CD4-positive, alpha-beta T cell treated with Interleukin-4 for 1 hour (primary cell): ENCODE measurements at regions not wholly inside any gene's neighbourhood (a gene's known extent, or its start where the extent isn't known, plus 50 kb on each side); places are given as distances from the start of the nearest gene placed in this dataset.
"Not testable (repeated sequence)": the region's sequence is repeated elsewhere in the genome, so short reads cannot be mapped to it uniquely, and the experiment has no call there.

Source experiments
- DNase-seq, 2 donors: peaks; one replicate each; pipeline ENCODE4 v3.0.0-alpha.2; 2020 to 2022

- DNase-seq = not testable (repeated sequence)
Observed at GRCh38 chr20:30297878-30298595, 959.4 kb upstream of the DEFB115 start.

GRCh38 chr20:30300220-30300642 lies 957.2 kb upstream of the DEFB115 start:
- not testable (repeated sequence) for DNase-seq

GRCh38 chr20:30302786-30303185 lies 954.7 kb upstream of the DEFB115 start:
- DNase-seq = not testable (repeated sequence)

- DNase-seq = not testable (repeated sequence)
Observed at GRCh38 chr20:30309938-30310337, 947.5 kb upstream of the DEFB115 start.

- not testable (repeated sequence) for DNase-seq
Observed at GRCh38 chr20:30310385-30310784, 947.1 kb upstream of the DEFB115 start.

GRCh38 chr20:30312220-30312619 lies 945.2 kb upstream of the DEFB115 start:
- not testable (repeated sequence) for DNase-seq

GRCh38 chr20:30313660-30314059 lies 943.8 kb upstream of the DEFB115 start:
- DNase-seq = not testable (repeated sequence)

GRCh38 chr20:30316063-30316462 lies 941.4 kb upstream of the DEFB115 start:
- not testable (repeated sequence) for DNase-seq

- DNase-seq = not testable (repeated sequence)
Observed at GRCh38 chr20:30316532-30317299, 940.7 kb upstream of the DEFB115 start.

- not testable (repeated sequence) for DNase-seq
Observed at GRCh38 chr20:30333744-30334143, 923.7 kb upstream of the DEFB115 start.

- DNase-seq = not testable (repeated sequence)
Observed at GRCh38 chr20:30337556-30337955, 919.9 kb upstream of the DEFB115 start.

- DNase-seq = peak in 1 of 2 donors; percentile 15
Observed at GRCh38 chr20:30348932-30349331, 908.5 kb upstream of the DEFB115 start.

GRCh38 chr20:30356854-30357467 lies 900.5 kb upstream of the DEFB115 start:
- peak in 1 of 2 donors; percentile 48 for DNase-seq

GRCh38 chr20:30361756-30362155 lies 895.7 kb upstream of the DEFB115 start:
- not testable (repeated sequence) for DNase-seq

- DNase-seq = not testable (repeated sequence)
Observed at GRCh38 chr20:30376430-30376766, 881.1 kb upstream of the DEFB115 start.

- DNase-seq = peak; percentile 91 to 93
Observed at GRCh38 chr20:30376767-30377658, 880.5 kb upstream of the DEFB115 start.

- not testable (repeated sequence) for DNase-seq
Observed at GRCh38 chr20:30378317-30378716, 879.1 kb upstream of the DEFB115 start.

GRCh38 chr20:30378721-30379120 lies 878.7 kb upstream of the DEFB115 start:
- DNase-seq = not testable (repeated sequence)

- not testable (repeated sequence) for DNase-seq
Observed at GRCh38 chr20:30384841-30385240, 872.6 kb upstream of the DEFB115 start.

- DNase-seq = peak in 1 of 2 donors; percentile 7
Observed at GRCh38 chr20:30386099-30386498, 871.4 kb upstream of the DEFB115 start.

- DNase-seq = not testable (repeated sequence)
Observed at GRCh38 chr20:30387823-30388222, 869.6 kb upstream of the DEFB115 start.

GRCh38 chr20:30393523-30393922 lies 863.9 kb upstream of the DEFB115 start:
- DNase-seq = not testable (repeated sequence)
